ENCODE measurements at regions not wholly inside any gene's neighbourhood (a gene's known extent, or its start where the extent isn't known, plus 50 kb on each side); places are given as distances from the start of the nearest gene placed in this dataset.
A peak's percentile ranks its signal among the peaks of the same experiment; 100 is the strongest.

- Histone ChIP-seq H3K9ac (ENCODE audit: low read length) (no peak overlapping the region), H2AFZ (ENCODE audit: low read depth, low read length, severe bottlenecking) (peak overlapping the region; percentile 71), H3F3A (ENCODE audit: insufficient read depth) (no peaks in the 10 kb centered on the region), H4K20me1 (ENCODE audit: low read depth, low read length) (no peaks in the 10 kb centered on the region), H3K27me3 (ENCODE audit: low read length) (no peaks in the 10 kb centered on the region), H3K4me3 (ENCODE audit: insufficient read depth, low read length, poor library complexity, severe bottlenecking) (no peak overlapping the region), H3K9me2 (replicated peaks; ENCODE audit: insufficient read depth, low read length) (no peaks in the 10 kb centered on the region), H3K9me3 (ENCODE audit: insufficient read depth, low read length) (no peaks in the 10 kb centered on the region), H3K27ac (ENCODE audit: low read depth, low read length) (no peak overlapping the region), H3K4me2 (ENCODE audit: low read depth, low read length, poor library complexity, severe bottlenecking) (no peak overlapping the region), H3K36me3 (ENCODE audit: low read length) (no peaks in the 10 kb centered on the region), H3K79me2 (ENCODE audit: insufficient read depth, low read length) (no peaks in the 10 kb centered on the region)
- no peak for TF ChIP-seq CTCF (IDR thresholded peaks at IDR 0.05; ENCODE audit: insufficient read depth, low read length, poor library complexity, severe bottlenecking)
- no peak for TF ChIP-seq EZH2phosphoT487 (conservative IDR thresholded peaks at IDR 0.05; ENCODE audit: low read length)
These were observed 2654.2 kb upstream of the PCDH20 start for GRCh38 chr13:64069892-64070291.

- Histone ChIP-seq H3K9ac (ENCODE audit: low read length) (no peak overlapping the region), H3K9me3 (ENCODE audit: insufficient read depth, low read length) (peaks cover 6% of the 10 kb centered on the region; the same call in 1 of the 2 replicates), H3K27ac (ENCODE audit: low read depth, low read length) (no peak overlapping the region), H3K36me3 (ENCODE audit: low read length) (peaks cover 3% of the 10 kb centered on the region; the same call in 1 of the 2 replicates), H4K20me1 (ENCODE audit: low read depth, low read length) (no peaks in the 10 kb centered on the region), H3K79me2 (ENCODE audit: insufficient read depth, low read length) (no peaks in the 10 kb centered on the region), H3K9me2 (replicated peaks; ENCODE audit: insufficient read depth, low read length) (no peaks in the 10 kb centered on the region), H3K27me3 (ENCODE audit: low read length) (no peaks in the 10 kb centered on the region), H3K4me3 (ENCODE audit: insufficient read depth, low read length, poor library complexity, severe bottlenecking) (no peak overlapping the region), H3K4me2 (ENCODE audit: low read depth, low read length, poor library complexity, severe bottlenecking) (no peak overlapping the region), H2AFZ (ENCODE audit: low read depth, low read length, severe bottlenecking) (peak overlapping the region; percentile 65), H3F3A (ENCODE audit: insufficient read depth) (no peaks in the 10 kb centered on the region)
- no peak for TF ChIP-seq CTCF (IDR thresholded peaks at IDR 0.05; ENCODE audit: insufficient read depth, low read length, poor library complexity, severe bottlenecking)
- no peak for TF ChIP-seq EZH2phosphoT487 (conservative IDR thresholded peaks at IDR 0.05; ENCODE audit: low read length)
These were observed 2651.1 kb upstream of the PCDH20 start for GRCh38 chr13:64066711-64067110.

GRCh38 chr13:64061649-64062048 is 2646.0 kb upstream of the PCDH20 start:
- TF ChIP-seq CTCF (IDR thresholded peaks at IDR 0.05; ENCODE audit: insufficient read depth, low read length, poor library complexity, severe bottlenecking) (no peak), EZH2phosphoT487 (conservative IDR thresholded peaks at IDR 0.05; ENCODE audit: low read length) (no peak)
- Histone ChIP-seq H3F3A (ENCODE audit: insufficient read depth) (no peaks in the 10 kb centered on the region), H3K27me3 (ENCODE audit: low read length) (no peaks in the 10 kb centered on the region), H3K4me3 (ENCODE audit: insufficient read depth, low read length, poor library complexity, severe bottlenecking) (no peak overlapping the region), H3K9ac (ENCODE audit: low read length) (no peak overlapping the region), H3K79me2 (ENCODE audit: insufficient read depth, low read length) (no peaks in the 10 kb centered on the region), H3K27ac (ENCODE audit: low read depth, low read length) (no peak overlapping the region), H4K20me1 (ENCODE audit: low read depth, low read length) (no peaks in the 10 kb centered on the region), H3K4me2 (ENCODE audit: low read depth, low read length, poor library complexity, severe bottlenecking) (no peak overlapping the region), H2AFZ (ENCODE audit: low read depth, low read length, severe bottlenecking) (peak overlapping the region; percentile 27), H3K9me3 (ENCODE audit: insufficient read depth, low read length) (peaks cover 10% of the 10 kb centered on the region; the same call in 1 of the 2 replicates), H3K9me2 (replicated peaks; ENCODE audit: insufficient read depth, low read length) (no peaks in the 10 kb centered on the region), H3K36me3 (ENCODE audit: low read length) (peaks cover 3% of the 10 kb centered on the region; the same call in 1 of the 2 replicates)

Data from SU-DHL-6 (cell line).